Caco-2 (cell line): ENCODE measurements at regions not wholly inside any gene's neighbourhood (a gene's known extent, or its start where the extent isn't known, plus 50 kb on each side); places are given as distances from the start of the nearest gene placed in this dataset.
A peak's percentile ranks its signal among the peaks of the same experiment; 100 is the strongest.

Experiments
- BruUV-seq: library from RNA; stranded (reverse); fragments of 400-500 nt; replicated peaks from 2 replicates; lab custom pipeline; 2021; lab: Mats Ljungman, UMichigan
- CTCF ChIA-PET: fragments of 300-600 bp; sonication (Branson Sonifier 250); formaldehyde crosslinking; loops from one replicate; lab custom pipeline; 2022; ENCODE audit warnings: antibody characterized with exemption; lab: Charles Lee
- POLR2A ChIA-PET: fragments of 300-600 bp; sonication (Branson Sonifier 250); formaldehyde crosslinking; loops from one replicate; lab custom pipeline; 2022; ENCODE audit warnings: antibody characterized with exemption; lab: Charles Lee
- DNase-seq, 2 experiments: peaks; one replicate each; pipeline versions ENCODE4 v3.0.0 to v3.0.0-alpha.2; 2020 to 2022
- H3K27me3 ChIP-seq: replicated peaks from 2 replicates; pipeline ENCODE4 v1.6.0; 2011; ENCODE audit warnings: low read length; ENCODE audit not compliant: control insufficient read depth, insufficient read depth
- H3K36me3 ChIP-seq: 2 replicates; pipeline ENCODE4 v1.5.1; 2011; ENCODE audit warnings: low read length; ENCODE audit not compliant: control insufficient read depth, insufficient read depth
- H3K4me1 ChIP-seq: fragments of 250-450 bp; sonication (Bioruptor Pico); 2 replicates; pipeline ENCODE4 v1.5.1; 2020; ENCODE audit warnings: mild to moderate bottlenecking
- H3K4me3 ChIP-seq: 2 replicates; pipeline ENCODE4 v1.5.1; 2011; ENCODE audit warnings: low read depth, mild to moderate bottlenecking, control low read depth, low read length
- H3K9me3 ChIP-seq: fragments of 250-450 bp; sonication (Bioruptor Pico); 2 replicates; pipeline ENCODE4 v1.5.1; 2020; ENCODE audit warnings: mild to moderate bottlenecking, moderate library complexity
- H3K27ac Mint-ChIP-seq: one replicate; pipeline ENCODE4 v1.8.0; 2022; ENCODE audit warnings: mixed read lengths; ENCODE audit not compliant: unreplicated experiment
- H3K27me3 Mint-ChIP-seq: one replicate; pipeline ENCODE4 v1.8.0; 2022; ENCODE audit warnings: mixed read lengths; ENCODE audit not compliant: insufficient read depth, unreplicated experiment
- H3K36me3 Mint-ChIP-seq: one replicate; pipeline ENCODE4 v1.8.0; 2022; ENCODE audit warnings: mild to moderate bottlenecking, mixed read lengths; ENCODE audit not compliant: insufficient read depth, unreplicated experiment
- H3K4me1 Mint-ChIP-seq: one replicate; pipeline ENCODE4 v1.8.0; 2022; ENCODE audit warnings: low read depth, mixed read lengths; ENCODE audit not compliant: unreplicated experiment
- H3K4me3 Mint-ChIP-seq: one replicate; pipeline ENCODE4 v1.8.0; 2022; ENCODE audit warnings: mild to moderate bottlenecking, moderate library complexity, mixed read lengths; ENCODE audit not compliant: unreplicated experiment
- H3K9me3 Mint-ChIP-seq: one replicate; pipeline ENCODE4 v1.8.0; 2022; ENCODE audit warnings: mixed read lengths; ENCODE audit not compliant: unreplicated experiment
- intact Hi-C: fragments of 100-400 bp; cut with micrococcal nuclease; formaldehyde crosslinking; loops from one replicate; pipeline ENCODE4 v1.10.0; 2022; ENCODE audit not compliant: unreplicated experiment
- TF ChIP-seq, protein P1 (sequence below), 2 experiments: fragments of 200-600 bp in 1 of 2; IDR thresholded peaks; 1 replicate in 1 of 2; 2 replicates in 1 of 2; pipeline versions ENCODE4 v1.5.1 to v1.8.0; 2011 to 2022; ENCODE audit warnings: antibody characterized with exemption in 1 of 2, control low read depth in 1 of 2, inconsistent platforms in 1 of 2, low read depth in 1 of 2, low read length in 1 of 2, mild to moderate bottlenecking in 1 of 2, moderate library complexity in 1 of 2; ENCODE audit not compliant: insufficient read depth in 1 of 2, severe bottlenecking in 1 of 2, unreplicated experiment in 1 of 2

DNA sequence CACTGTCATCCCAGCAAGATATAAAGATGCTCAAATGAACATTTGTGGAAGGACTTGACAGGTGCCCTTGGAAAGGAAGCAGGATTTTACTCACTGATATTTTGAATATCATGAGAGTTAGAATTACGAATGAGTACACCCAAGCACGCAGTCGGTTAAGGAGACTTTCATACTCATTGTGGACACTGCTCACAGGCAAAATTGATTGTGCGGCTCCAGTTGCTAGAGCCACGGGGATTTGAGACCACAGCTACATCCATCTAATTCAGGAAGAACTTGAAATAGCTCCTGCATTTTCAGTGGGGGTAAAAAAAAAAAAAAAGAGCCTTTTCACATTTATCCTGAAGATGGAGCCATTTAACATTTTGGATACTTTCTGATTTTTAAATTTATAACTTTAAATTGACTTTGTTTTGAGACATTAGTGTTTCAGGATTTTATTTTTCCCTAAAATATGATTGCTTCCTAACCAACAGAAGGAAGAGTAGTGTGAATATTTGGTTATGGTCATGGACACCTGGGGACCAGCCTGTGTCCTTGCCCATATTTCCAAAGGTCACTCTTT is 1080.1 kb upstream of the EEF2KMT start:
- Mint-ChIP-seq H3K27ac (no peak overlapping the region), H3K27me3 (peaks cover 3% of the 10 kb centered on the region), H3K9me3 (no peaks in the 10 kb centered on the region), H3K4me1 (no peaks in the 10 kb centered on the region), H3K4me3 (no peak overlapping the region), H3K36me3 (no peaks in the 10 kb centered on the region)
- ChIA-PET CTCF (interaction anchor here (0.6 kb wide), 1 partner anchor 112 kb away, joined by 4 read pairs; no protein-coding TSS in a partner anchor), POLR2A (no interaction called here)
- Histone ChIP-seq H3K9me3 (no peaks in the 10 kb centered on the region), H3K4me3 (no peak overlapping the region), H3K36me3 (no peaks in the 10 kb centered on the region), H3K4me1 (no peaks in the 10 kb centered on the region), H3K27me3 (no peaks in the 10 kb centered on the region)
- intact Hi-C loops, result no loop called here
- no peak for DNase-seq
- no TSS peak for BruUV-seq
- TF ChIP-seq, protein P1, sequence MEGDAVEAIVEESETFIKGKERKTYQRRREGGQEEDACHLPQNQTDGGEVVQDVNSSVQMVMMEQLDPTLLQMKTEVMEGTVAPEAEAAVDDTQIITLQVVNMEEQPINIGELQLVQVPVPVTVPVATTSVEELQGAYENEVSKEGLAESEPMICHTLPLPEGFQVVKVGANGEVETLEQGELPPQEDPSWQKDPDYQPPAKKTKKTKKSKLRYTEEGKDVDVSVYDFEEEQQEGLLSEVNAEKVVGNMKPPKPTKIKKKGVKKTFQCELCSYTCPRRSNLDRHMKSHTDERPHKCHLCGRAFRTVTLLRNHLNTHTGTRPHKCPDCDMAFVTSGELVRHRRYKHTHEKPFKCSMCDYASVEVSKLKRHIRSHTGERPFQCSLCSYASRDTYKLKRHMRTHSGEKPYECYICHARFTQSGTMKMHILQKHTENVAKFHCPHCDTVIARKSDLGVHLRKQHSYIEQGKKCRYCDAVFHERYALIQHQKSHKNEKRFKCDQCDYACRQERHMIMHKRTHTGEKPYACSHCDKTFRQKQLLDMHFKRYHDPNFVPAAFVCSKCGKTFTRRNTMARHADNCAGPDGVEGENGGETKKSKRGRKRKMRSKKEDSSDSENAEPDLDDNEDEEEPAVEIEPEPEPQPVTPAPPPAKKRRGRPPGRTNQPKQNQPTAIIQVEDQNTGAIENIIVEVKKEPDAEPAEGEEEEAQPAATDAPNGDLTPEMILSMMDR (IDR thresholded peaks at IDR 0.05; ENCODE audit: insufficient read depth in 1 of 2, low read depth in 1 of 2, low read length in 1 of 2, severe bottlenecking in 1 of 2, unreplicated experiment in 1 of 2), result no peak

DNA sequence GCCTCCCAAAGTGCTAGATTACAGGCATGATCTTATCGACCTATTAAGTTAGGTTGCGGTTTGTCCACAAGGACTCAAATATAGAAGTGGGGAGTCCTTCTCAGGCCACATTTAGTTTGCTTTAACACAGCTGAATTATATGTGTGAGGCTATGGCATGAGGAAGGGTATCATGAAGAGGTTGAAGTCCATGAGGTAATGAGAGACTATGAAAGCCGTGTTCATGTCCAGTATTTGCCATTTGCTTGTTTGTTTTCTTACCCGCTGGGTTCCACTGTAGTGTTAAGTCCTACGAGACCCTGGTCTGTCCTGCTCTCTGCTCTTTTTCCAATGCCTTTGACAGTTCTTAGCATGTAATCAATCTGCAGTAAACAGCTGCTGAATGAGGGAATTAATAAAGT is 1072.4 kb upstream of the EEF2KMT start:
- Histone ChIP-seq H3K4me3 (no peak overlapping the region), H3K4me1 (no peaks in the 10 kb centered on the region), H3K27me3 (no peaks in the 10 kb centered on the region), H3K36me3 (no peaks in the 10 kb centered on the region), H3K9me3 (no peaks in the 10 kb centered on the region)
- intact Hi-C loops, result no loop called here
- TF ChIP-seq, protein P1 (IDR thresholded peaks at IDR 0.05; ENCODE audit: insufficient read depth in 1 of 2, low read depth in 1 of 2, low read length in 1 of 2, severe bottlenecking in 1 of 2, unreplicated experiment in 1 of 2), result no peak
- POLR2A ChIA-PET, result no interaction called here
- CTCF ChIA-PET, result no interaction called here
- H3K9me3 Mint-ChIP-seq, result no peaks in the 10 kb centered on the region
- no peak for DNase-seq
- H3K4me1 Mint-ChIP-seq, result no peaks in the 10 kb centered on the region
- no peaks in the 10 kb centered on the region for H3K36me3 Mint-ChIP-seq
- H3K27me3 Mint-ChIP-seq, result peaks cover 15% of the 10 kb centered on the region
- H3K4me3 Mint-ChIP-seq, result no peak overlapping the region
- no peak overlapping the region for H3K27ac Mint-ChIP-seq
- no TSS peak for BruUV-seq

DNA sequence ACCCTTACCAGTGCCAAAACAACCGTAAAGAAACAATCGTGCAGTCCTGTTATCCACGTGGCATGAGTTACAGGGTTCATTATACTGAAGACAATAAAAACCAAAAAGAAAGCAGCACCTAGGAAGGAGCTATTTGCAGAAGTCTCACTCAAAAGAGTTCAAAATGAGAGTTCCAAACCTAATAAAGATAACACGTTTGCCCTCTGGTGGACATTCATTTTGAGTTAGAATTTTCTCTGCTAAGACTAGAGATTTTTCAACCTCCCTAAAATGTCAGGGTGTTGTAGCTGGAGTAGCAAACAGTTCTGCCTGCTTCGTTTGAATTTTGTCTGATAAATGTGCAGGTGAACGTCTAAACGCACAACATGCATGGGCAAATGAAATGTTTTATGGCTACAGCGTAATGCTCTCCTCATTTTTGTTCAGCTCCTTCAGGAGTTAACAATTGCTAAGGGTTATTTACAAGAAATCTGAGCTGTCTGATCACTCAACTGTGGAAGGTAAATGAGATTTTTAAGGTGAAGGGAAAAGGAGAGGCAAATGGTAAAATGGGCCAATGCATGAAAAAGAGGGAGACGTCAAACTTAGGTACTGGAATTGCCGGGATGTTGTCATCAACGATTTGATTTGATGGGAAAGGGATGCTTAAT is 1067.9 kb upstream of the EEF2KMT start:
- BruUV-seq, result no TSS peak
- TF ChIP-seq, protein P1 (IDR thresholded peaks at IDR 0.05; ENCODE audit: insufficient read depth in 1 of 2, low read depth in 1 of 2, low read length in 1 of 2, severe bottlenecking in 1 of 2, unreplicated experiment in 1 of 2), result peak in 1 of 2 experiments; percentile 19
- Histone ChIP-seq H3K9me3 (no peaks in the 10 kb centered on the region), H3K4me3 (no peak overlapping the region), H3K4me1 (no peaks in the 10 kb centered on the region), H3K36me3 (no peaks in the 10 kb centered on the region), H3K27me3 (no peaks in the 10 kb centered on the region)
- no peak overlapping the region for H3K27ac Mint-ChIP-seq
- peaks cover 18% of the 10 kb centered on the region for H3K27me3 Mint-ChIP-seq
- no peaks in the 10 kb centered on the region for H3K36me3 Mint-ChIP-seq
- POLR2A ChIA-PET, result no interaction called here
- DNase-seq, result peak in 1 of 2 experiments; percentile 1
- no peak overlapping the region for H3K4me3 Mint-ChIP-seq
- H3K4me1 Mint-ChIP-seq, result no peaks in the 10 kb centered on the region
- H3K9me3 Mint-ChIP-seq, result no peaks in the 10 kb centered on the region
- intact Hi-C loops, result no loop called here
- CTCF ChIA-PET, result interaction anchor here (1.0 to 1.4 kb wide), 2 partner anchors 15 to 149 kb away, joined by 3 to 5 read pairs; no protein-coding TSS in a partner anchor
